Liver (tissue), 8 donors: ENCODE measurements at regions not wholly inside any gene's neighbourhood (a gene's known extent, or its start where the extent isn't known, plus 50 kb on each side); places are given as distances from the start of the nearest gene placed in this dataset.

Experiments
- DNase-seq: peaks from one replicate; pipeline ENCODE4 v3.0.0-alpha.2; 2017; ENCODE audit warnings: low spot score
- H3K27ac ChIP-seq, 2 donors: one replicate each; pipeline ENCODE4 v1.7.0; 2013; ENCODE audit warnings: inconsistent platforms in 2 of 2, low read length in 2 of 2, control low read depth in 1 of 2, low read depth in 1 of 2, mild to moderate bottlenecking in 1 of 2
- H3K27me3 ChIP-seq, 4 donors: one replicate each; pipeline versions ENCODE4 v1.6.1 to v1.7.0; 2013; ENCODE audit warnings: low read length in 3 of 4, inconsistent platforms in 1 of 4, mild to moderate bottlenecking in 1 of 4, moderate library complexity in 1 of 4; ENCODE audit not compliant: control insufficient read depth in 4 of 4, insufficient read depth in 4 of 4
- H3K36me3 ChIP-seq, 4 donors: one replicate each; pipeline versions ENCODE4 v1.6.1 to v1.7.0; 2013; ENCODE audit warnings: low read length in 3 of 4, mild to moderate bottlenecking in 3 of 4, low read depth in 1 of 4, moderate library complexity in 1 of 4; ENCODE audit not compliant: control insufficient read depth in 4 of 4, insufficient read depth in 3 of 4
- H3K4me1 ChIP-seq, 4 donors: one replicate each; pipeline versions ENCODE4 v1.6.1 to v1.7.0; 2013; ENCODE audit warnings: low read length in 3 of 4, mild to moderate bottlenecking in 3 of 4, moderate library complexity in 1 of 4; ENCODE audit not compliant: control insufficient read depth in 4 of 4, insufficient read depth in 4 of 4
- H3K4me3 ChIP-seq, 3 donors: one replicate each; pipeline versions ENCODE4 v1.6.1 to v1.7.0; 2013; ENCODE audit warnings: low read length in 3 of 3, control low read depth in 1 of 3, low read depth in 1 of 3, mild to moderate bottlenecking in 1 of 3
- H3K9ac ChIP-seq, 2 donors: one replicate each; pipeline ENCODE4 v1.7.0; 2013; ENCODE audit warnings: low read length in 2 of 2, mild to moderate bottlenecking in 2 of 2, moderate library complexity in 2 of 2, control low read depth in 1 of 2, low read depth in 1 of 2
- H3K9me3 ChIP-seq, 4 donors: one replicate each; pipeline versions ENCODE4 v1.6.1 to v1.7.0; 2013; ENCODE audit warnings: low read length in 3 of 4; ENCODE audit not compliant: control insufficient read depth in 4 of 4
- EGR1 ChIP-seq, 2 donors: IDR thresholded peaks; 2 replicates each; pipeline ENCODE4 v1.6.1; 2016 to 2018; ENCODE audit warnings: antibody characterized with exemption in 2 of 2, low read depth in 2 of 2
- FOXA1 ChIP-seq: IDR thresholded peaks from 2 replicates; pipeline ENCODE4 v1.6.1; 2016; ENCODE audit warnings: antibody characterized with exemption
- FOXA2 ChIP-seq: IDR thresholded peaks from 2 replicates; pipeline ENCODE4 v1.6.1; 2016; ENCODE audit warnings: antibody characterized with exemption
- GABPA ChIP-seq, 2 donors: IDR thresholded peaks in 1 of 2; conservative IDR thresholded peaks in 1 of 2; 2 replicates each; pipeline ENCODE4 v1.6.1; 2016; ENCODE audit warnings: antibody characterized with exemption in 2 of 2, mild to moderate bottlenecking in 1 of 2, moderate library complexity in 1 of 2
- HNF4A ChIP-seq, 2 donors: conservative IDR thresholded peaks; 2 replicates each; pipeline ENCODE4 v1.6.1; 2016; ENCODE audit warnings: antibody characterized with exemption in 2 of 2, mild to moderate bottlenecking in 2 of 2
- HNF4G ChIP-seq: IDR thresholded peaks from 2 replicates; pipeline ENCODE4 v1.6.1; 2016; ENCODE audit warnings: antibody characterized with exemption
- JUND ChIP-seq, 2 donors: IDR thresholded peaks; 2 replicates each; pipeline ENCODE4 v1.6.1; 2016; ENCODE audit warnings: antibody characterized with exemption in 2 of 2
- NR2F2 ChIP-seq: IDR thresholded peaks from 2 replicates; pipeline ENCODE4 v1.6.1; 2016; ENCODE audit warnings: antibody characterized with exemption
- RAD21 ChIP-seq, 2 donors: IDR thresholded peaks; 2 replicates each; pipeline ENCODE4 v1.6.1; 2016; ENCODE audit warnings: antibody characterized with exemption in 2 of 2, mild to moderate bottlenecking in 2 of 2
- RXRA ChIP-seq, 2 donors: IDR thresholded peaks; 2 replicates each; pipeline ENCODE4 v1.6.1; 2017 to 2018; ENCODE audit warnings: antibody characterized with exemption in 2 of 2, mild to moderate bottlenecking in 1 of 2
- SP1 ChIP-seq: IDR thresholded peaks from 2 replicates; pipeline ENCODE4 v1.6.1; 2018; ENCODE audit warnings: antibody characterized with exemption, mild to moderate bottlenecking
- TAF1 ChIP-seq: conservative IDR thresholded peaks from 2 replicates; pipeline ENCODE4 v1.6.1; 2016; ENCODE audit warnings: antibody characterized with exemption, mild to moderate bottlenecking
- YY1 ChIP-seq: IDR thresholded peaks from 2 replicates; pipeline ENCODE4 v1.6.1; 2016; ENCODE audit warnings: antibody characterized with exemption, mild to moderate bottlenecking
- WGBS: extraction: QIAGEN DNeasy Blood & Tissue Kit; methylation state at CpG from one replicate; pipeline ENCODE4 v1.1.7; 2013; 5-methylcytosine and 5-hydroxymethylcytosine counted together
- TF ChIP-seq, protein P1 (sequence below): IDR thresholded peaks from 2 replicates; pipeline ENCODE4 v1.6.1; 2016; ENCODE audit warnings: antibody characterized with exemption
- TF ChIP-seq, protein P2 (sequence below): IDR thresholded peaks from 2 replicates; pipeline ENCODE4 v1.6.1; 2016; ENCODE audit warnings: antibody characterized with exemption
- TF ChIP-seq, protein P3 (sequence below): IDR thresholded peaks from 2 replicates; pipeline ENCODE4 v1.6.1; 2016; ENCODE audit warnings: antibody characterized with exemption
- TF ChIP-seq, protein P4 (sequence below): fragments of 150-350 bp; IDR thresholded peaks from 2 replicates; pipeline ENCODE4 v1.5.1; 2017; ENCODE audit warnings: improper control_type of control experiment, low read depth, low read length; ENCODE audit not compliant: missing input control
- donor health status: healthy.
- donor health status: healthy.
- donor health status: healthy.
- donor health status: healthy.
- donor health status: healthy.

DNA sequence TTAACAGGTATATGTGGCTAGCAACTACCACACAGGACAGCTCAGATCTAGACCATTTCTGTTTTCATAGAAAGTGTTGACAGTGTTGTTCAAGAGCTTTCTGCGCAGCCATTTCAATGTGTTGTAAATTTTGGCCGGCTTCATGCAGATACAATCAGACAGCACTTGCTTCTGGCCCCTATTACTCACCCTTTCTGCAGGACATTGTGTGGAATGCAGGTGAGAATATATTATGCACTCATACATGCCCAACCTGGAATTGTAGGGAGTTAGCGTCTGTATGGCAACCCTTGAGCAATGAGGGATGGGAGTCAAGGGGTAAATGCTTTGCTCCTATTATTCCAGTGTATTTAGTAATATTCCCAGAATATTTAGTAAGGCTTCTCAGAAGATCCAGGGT lies 180.9 kb upstream of the PLXNA2 start:
- WGBS = 95% methylated on average over 3 of the region's 3 CpGs
- Histone ChIP-seq H3K9ac (no peak overlapping the region), H3K36me3 (no peaks in the 10 kb centered on the region), H3K4me3 (no peak overlapping the region), H3K9me3 (no peaks in the 10 kb centered on the region), H3K27me3 (no peaks in the 10 kb centered on the region), H3K4me1 (no peaks in the 10 kb centered on the region), H3K27ac (no peak overlapping the region)
- no peak for TF ChIP-seq RAD21 (IDR thresholded peaks at IDR 0.05)
- no peak for DNase-seq

DNA sequence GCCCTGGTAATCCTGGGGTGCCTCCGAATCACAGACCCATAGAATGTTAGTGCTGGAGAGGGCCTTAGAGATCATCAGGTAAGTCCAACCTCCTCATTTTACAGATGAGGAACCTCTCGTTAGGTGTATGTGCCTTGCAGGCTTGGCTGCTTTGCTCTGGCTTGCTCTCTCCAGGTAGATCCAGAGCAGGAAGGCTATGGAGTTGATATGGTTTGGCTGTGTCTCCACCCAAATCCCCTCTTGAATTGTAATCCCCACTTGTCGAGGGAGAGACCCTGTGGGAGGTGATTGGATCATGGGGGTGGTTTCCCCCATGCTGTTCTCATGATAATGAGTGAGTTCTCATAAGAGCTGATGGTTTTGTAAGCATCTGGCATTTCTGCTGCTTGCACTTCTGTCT lies 186.0 kb upstream of the PLXNA2 start:
- 84% methylated on average over 3 of the region's 3 CpGs for WGBS
- TF ChIP-seq NR2F2 = no peak
- TF ChIP-seq, protein P1, sequence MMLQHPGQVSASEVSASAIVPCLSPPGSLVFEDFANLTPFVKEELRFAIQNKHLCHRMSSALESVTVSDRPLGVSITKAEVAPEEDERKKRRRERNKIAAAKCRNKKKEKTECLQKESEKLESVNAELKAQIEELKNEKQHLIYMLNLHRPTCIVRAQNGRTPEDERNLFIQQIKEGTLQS = no peak
- TF ChIP-seq, protein P2, sequence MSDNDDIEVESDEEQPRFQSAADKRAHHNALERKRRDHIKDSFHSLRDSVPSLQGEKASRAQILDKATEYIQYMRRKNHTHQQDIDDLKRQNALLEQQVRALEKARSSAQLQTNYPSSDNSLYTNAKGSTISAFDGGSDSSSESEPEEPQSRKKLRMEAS = no peak
- no peak for TF ChIP-seq HNF4G
- TF ChIP-seq RAD21 (IDR thresholded peaks at IDR 0.05) = no peak
- no peak for TF ChIP-seq FOXA1
- no peak for TF ChIP-seq HNF4A (conservative IDR thresholded peaks at IDR 0.05)
- TF ChIP-seq SP1 = no peak
- TF ChIP-seq, protein P3, sequence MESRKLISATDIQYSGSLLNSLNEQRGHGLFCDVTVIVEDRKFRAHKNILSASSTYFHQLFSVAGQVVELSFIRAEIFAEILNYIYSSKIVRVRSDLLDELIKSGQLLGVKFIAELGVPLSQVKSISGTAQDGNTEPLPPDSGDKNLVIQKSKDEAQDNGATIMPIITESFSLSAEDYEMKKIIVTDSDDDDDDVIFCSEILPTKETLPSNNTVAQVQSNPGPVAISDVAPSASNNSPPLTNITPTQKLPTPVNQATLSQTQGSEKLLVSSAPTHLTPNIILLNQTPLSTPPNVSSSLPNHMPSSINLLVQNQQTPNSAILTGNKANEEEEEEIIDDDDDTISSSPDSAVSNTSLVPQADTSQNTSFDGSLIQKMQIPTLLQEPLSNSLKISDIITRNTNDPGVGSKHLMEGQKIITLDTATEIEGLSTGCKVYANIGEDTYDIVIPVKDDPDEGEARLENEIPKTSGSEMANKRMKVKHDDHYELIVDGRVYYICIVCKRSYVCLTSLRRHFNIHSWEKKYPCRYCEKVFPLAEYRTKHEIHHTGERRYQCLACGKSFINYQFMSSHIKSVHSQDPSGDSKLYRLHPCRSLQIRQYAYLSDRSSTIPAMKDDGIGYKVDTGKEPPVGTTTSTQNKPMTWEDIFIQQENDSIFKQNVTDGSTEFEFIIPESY = no peak
- no peak for TF ChIP-seq GABPA (IDR thresholded peaks at IDR 0.05 in 1 of 2, conservative IDR thresholded peaks at IDR 0.05 in 1 of 2)
- no peak for TF ChIP-seq YY1
- no peak for TF ChIP-seq EGR1 (IDR thresholded peaks at IDR 0.05; ENCODE audit: low read depth in 2 of 2)
- no peak for TF ChIP-seq FOXA2
- TF ChIP-seq RXRA (IDR thresholded peaks at IDR 0.05) = no peak
- TF ChIP-seq, protein P4, sequence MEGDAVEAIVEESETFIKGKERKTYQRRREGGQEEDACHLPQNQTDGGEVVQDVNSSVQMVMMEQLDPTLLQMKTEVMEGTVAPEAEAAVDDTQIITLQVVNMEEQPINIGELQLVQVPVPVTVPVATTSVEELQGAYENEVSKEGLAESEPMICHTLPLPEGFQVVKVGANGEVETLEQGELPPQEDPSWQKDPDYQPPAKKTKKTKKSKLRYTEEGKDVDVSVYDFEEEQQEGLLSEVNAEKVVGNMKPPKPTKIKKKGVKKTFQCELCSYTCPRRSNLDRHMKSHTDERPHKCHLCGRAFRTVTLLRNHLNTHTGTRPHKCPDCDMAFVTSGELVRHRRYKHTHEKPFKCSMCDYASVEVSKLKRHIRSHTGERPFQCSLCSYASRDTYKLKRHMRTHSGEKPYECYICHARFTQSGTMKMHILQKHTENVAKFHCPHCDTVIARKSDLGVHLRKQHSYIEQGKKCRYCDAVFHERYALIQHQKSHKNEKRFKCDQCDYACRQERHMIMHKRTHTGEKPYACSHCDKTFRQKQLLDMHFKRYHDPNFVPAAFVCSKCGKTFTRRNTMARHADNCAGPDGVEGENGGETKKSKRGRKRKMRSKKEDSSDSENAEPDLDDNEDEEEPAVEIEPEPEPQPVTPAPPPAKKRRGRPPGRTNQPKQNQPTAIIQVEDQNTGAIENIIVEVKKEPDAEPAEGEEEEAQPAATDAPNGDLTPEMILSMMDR = no peak
- TF ChIP-seq TAF1 = no peak
- Histone ChIP-seq H3K36me3 (no peaks in the 10 kb centered on the region), H3K9me3 (no peaks in the 10 kb centered on the region), H3K27ac (no peak overlapping the region), H3K4me3 (no peak overlapping the region), H3K27me3 (no peaks in the 10 kb centered on the region), H3K4me1 (no peaks in the 10 kb centered on the region), H3K9ac (no peak overlapping the region)
- no peak for DNase-seq

DNA sequence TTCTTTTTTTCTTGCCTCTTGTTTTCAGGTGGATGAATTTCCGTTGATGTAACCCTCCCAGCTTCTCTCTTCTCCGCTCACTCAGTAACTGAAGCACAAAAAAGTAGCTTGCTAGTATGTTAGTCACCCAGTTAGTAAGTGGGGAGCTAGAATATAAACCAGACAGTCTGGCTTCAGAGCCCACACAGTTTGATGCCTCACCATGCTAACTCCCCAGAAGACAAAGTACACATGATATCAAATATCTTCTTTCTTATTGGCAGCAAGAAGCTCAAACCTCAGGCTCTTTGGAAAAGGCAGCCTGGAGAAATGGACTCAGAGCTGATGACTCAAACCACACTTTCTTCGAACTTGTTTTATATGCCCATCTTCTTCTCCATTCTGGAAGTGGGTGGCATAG lies 187.5 kb upstream of the PLXNA2 start:
- H3K36me3 ChIP-seq = no peaks in the 10 kb centered on the region
- H3K9me3 ChIP-seq = no peaks in the 10 kb centered on the region
- WGBS = 91% methylated on average over 3 of the region's 3 CpGs
- DNase-seq = no peak
- no peak overlapping the region for H3K9ac ChIP-seq
- H3K4me1 ChIP-seq = no peaks in the 10 kb centered on the region
- H3K27ac ChIP-seq = no peak overlapping the region
- H3K4me3 ChIP-seq = no peak overlapping the region
- no peaks in the 10 kb centered on the region for H3K27me3 ChIP-seq
- TF ChIP-seq JUND (IDR thresholded peaks at IDR 0.05) (no peak), NR2F2 (no peak), HNF4A (conservative IDR thresholded peaks at IDR 0.05) (no peak), EGR1 (IDR thresholded peaks at IDR 0.05; ENCODE audit: low read depth in 2 of 2) (no peak), TAF1 (no peak), SP1 (no peak), HNF4G (no peak), RXRA (IDR thresholded peaks at IDR 0.05) (no peak), FOXA1 (no peak), YY1 (no peak), RAD21 (IDR thresholded peaks at IDR 0.05) (no peak), FOXA2 (no peak)
- TF ChIP-seq, protein P2 = no peak
- TF ChIP-seq, protein P3 = no peak
- TF ChIP-seq, protein P1 = no peak
- TF ChIP-seq, protein P4 = no peak
